ENCODE measurements at regions not wholly inside any gene's neighbourhood (a gene's known extent, or its start where the extent isn't known, plus 50 kb on each side); places are given as distances from the start of the nearest gene placed in this dataset.

DNA sequence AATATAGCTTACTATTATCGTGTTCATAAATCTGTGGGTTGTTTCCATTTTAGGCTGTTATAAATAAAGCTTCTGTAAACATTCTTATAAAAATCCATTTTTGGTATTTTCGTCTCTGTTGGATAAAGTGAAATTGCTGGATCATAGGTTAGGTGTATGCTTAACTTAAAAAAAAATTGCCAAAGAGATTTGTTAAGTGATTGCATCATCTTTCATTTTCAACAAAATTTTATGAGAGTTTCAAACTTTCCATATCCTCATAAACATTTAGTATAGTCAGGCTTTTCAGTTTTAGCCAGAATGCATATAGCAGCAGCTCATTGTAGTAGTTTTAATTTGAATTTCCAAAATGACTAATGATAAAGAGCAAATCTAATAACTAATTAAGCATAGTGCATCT, 146.7 kb upstream of the CNTN5 start:
- no peaks in the 10 kb centered on the region for H3K9me3 ChIP-seq
- no peaks in the 10 kb centered on the region for H3K4me1 ChIP-seq
- no peak overlapping the region for H3K27ac ChIP-seq
- TF ChIP-seq CTCF (IDR thresholded peaks at IDR 0.05) = no peak
- no peak for TF ChIP-seq POLR2A (IDR thresholded peaks at IDR 0.05)
- H3K4me3 ChIP-seq = no peak overlapping the region
- no peak for DNase-seq
- H3K36me3 ChIP-seq = no peaks in the 10 kb centered on the region
- no peaks in the 10 kb centered on the region for H3K27me3 ChIP-seq

- no peak for DNase-seq
- H3K27me3 ChIP-seq = no peaks in the 10 kb centered on the region
- H3K4me3 ChIP-seq = no peak overlapping the region
- TF ChIP-seq CTCF (IDR thresholded peaks at IDR 0.05) = no peak
- no peak for TF ChIP-seq POLR2A (IDR thresholded peaks at IDR 0.05)
- no peak overlapping the region for H3K27ac ChIP-seq
- no peaks in the 10 kb centered on the region for H3K36me3 ChIP-seq
- H3K4me1 ChIP-seq = no peaks in the 10 kb centered on the region
- peaks cover 0 to 2% (median 0%) of the 10 kb centered on the region in 4 donors for H3K9me3 ChIP-seq
These were observed 124.8 kb upstream of the CNTN5 start for GRCh38 chr11:98895936-98896335.

DNA sequence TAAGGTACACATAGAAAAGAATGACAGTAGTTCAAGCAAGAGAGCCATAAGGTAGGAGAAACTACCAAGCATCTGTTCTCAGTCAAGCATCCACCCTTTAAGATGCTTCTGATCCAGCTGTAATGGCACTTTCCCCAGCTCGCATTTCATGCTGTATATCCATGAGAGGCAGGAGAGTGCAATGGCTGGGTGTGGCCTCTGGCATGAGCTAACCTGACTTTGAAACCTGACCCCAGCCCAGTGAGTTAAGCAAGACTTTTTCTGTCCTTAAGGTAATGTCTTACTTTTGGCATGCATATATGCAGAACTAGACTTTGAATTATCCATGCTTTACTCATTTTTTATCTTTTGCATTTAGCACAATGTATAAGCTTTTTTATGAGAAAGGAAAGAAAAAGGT, 79.8 kb upstream of the CNTN5 start:
- H3K9me3 ChIP-seq = no peaks in the 10 kb centered on the region
- H3K4me1 ChIP-seq = no peaks in the 10 kb centered on the region
- no peaks in the 10 kb centered on the region for H3K36me3 ChIP-seq
- no peak for DNase-seq
- H3K4me3 ChIP-seq = no peak overlapping the region
- no peak overlapping the region for H3K27ac ChIP-seq
- H3K27me3 ChIP-seq = no peaks in the 10 kb centered on the region
- TF ChIP-seq POLR2A (IDR thresholded peaks at IDR 0.05) (no peak), CTCF (IDR thresholded peaks at IDR 0.05) (no peak)

- Histone ChIP-seq H3K4me1 (no peaks in the 10 kb centered on the region), H3K9me3 (no peaks in the 10 kb centered on the region), H3K4me3 (no peak overlapping the region), H3K27me3 (no peaks in the 10 kb centered on the region), H3K27ac (no peak overlapping the region), H3K36me3 (no peaks in the 10 kb centered on the region)
- no peak for DNase-seq
- TF ChIP-seq CTCF (IDR thresholded peaks at IDR 0.05) (no peak), POLR2A (IDR thresholded peaks at IDR 0.05) (no peak)
These were observed 76.3 kb upstream of the CNTN5 start for GRCh38 chr11:98944461-98944860.

DNA sequence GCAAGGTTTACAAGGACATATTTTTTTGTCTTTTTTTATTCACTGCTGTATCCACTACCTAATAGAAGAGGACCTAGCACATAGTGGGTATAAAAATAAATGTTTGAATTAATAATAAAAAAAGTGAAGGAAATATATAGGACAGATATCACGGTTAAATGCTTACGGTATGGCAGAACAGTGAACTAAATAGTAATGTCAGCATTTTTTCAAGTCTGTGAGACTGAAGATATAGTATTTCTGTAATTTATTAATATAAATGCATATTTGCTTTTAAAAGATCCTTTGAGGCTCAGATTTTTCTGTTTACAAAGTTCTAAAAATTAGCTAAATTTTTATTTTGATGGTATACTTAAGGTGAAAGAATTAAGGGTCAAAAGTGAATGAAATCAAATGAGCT, 68.6 kb upstream of the CNTN5 start:
- no peaks in the 10 kb centered on the region for H3K9me3 ChIP-seq
- H3K27ac ChIP-seq = no peak overlapping the region
- TF ChIP-seq POLR2A (IDR thresholded peaks at IDR 0.05) (no peak), CTCF (IDR thresholded peaks at IDR 0.05) (no peak)
- no peaks in the 10 kb centered on the region for H3K27me3 ChIP-seq
- H3K36me3 ChIP-seq = no peaks in the 10 kb centered on the region
- no peaks in the 10 kb centered on the region for H3K4me1 ChIP-seq
- no peak for DNase-seq
- H3K4me3 ChIP-seq = no peak overlapping the region

GRCh38 chr11:98955551-98955950, 65.2 kb upstream of the CNTN5 start:
- Histone ChIP-seq H3K36me3 (no peaks in the 10 kb centered on the region), H3K4me3 (no peak overlapping the region), H3K4me1 (no peaks in the 10 kb centered on the region), H3K27me3 (no peaks in the 10 kb centered on the region), H3K9me3 (no peaks in the 10 kb centered on the region), H3K27ac (no peak overlapping the region)
- TF ChIP-seq POLR2A (IDR thresholded peaks at IDR 0.05) (no peak), CTCF (IDR thresholded peaks at IDR 0.05) (no peak)
- DNase-seq = no peak

Data from Peyer's patch (tissue), 4 donors.